ENCODE measurements at regions not wholly inside any gene's neighbourhood (a gene's known extent, or its start where the extent isn't known, plus 50 kb on each side); places are given as distances from the start of the nearest gene placed in this dataset.
"Not testable (repeated sequence)": the region's sequence is repeated elsewhere in the genome, so short reads cannot be mapped to it uniquely, and the experiment has no call there.

DNA sequence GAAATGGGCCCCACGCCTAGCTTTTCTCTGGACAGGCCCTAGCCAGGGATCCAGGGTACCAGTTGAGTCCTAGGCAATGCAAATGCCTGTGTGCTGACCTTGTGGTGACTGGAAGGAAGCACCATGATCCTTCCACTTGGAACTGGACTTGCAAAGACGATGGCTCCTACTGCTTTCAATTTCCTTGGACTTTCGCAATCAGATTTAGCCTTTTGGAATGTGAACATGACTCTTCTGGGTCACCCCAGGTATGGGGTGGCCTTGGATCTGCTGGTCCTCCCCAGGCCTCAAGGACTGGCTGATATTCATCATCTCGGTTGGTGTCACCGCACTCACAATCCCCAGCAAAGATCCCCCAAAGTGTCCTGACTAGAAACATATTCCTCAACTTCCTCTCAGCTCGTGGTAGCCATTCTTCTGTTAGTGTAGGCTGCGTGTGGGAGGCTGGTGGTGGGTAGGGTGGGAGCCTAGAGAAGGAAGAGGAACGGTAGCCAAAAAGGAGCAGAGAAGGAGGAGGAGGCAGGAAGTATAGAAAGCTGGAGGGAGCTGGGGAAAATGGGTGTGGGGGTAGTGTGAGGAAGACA, 130.5 kb downstream of the PPIAL4G start:
- H3K27ac ChIP-seq (replicated peaks in 1 of 4) = no peak overlapping the region
- H3K9me3 ChIP-seq = no peaks in the 10 kb centered on the region
- TF ChIP-seq EP300 (IDR thresholded peaks at IDR 0.05) (no peak), POLR2AphosphoS5 (IDR thresholded peaks at IDR 0.05) (no peak), POLR2A (IDR thresholded peaks at IDR 0.05; ENCODE audit: low read depth) (no peak)
- TF ChIP-seq, protein P1, sequence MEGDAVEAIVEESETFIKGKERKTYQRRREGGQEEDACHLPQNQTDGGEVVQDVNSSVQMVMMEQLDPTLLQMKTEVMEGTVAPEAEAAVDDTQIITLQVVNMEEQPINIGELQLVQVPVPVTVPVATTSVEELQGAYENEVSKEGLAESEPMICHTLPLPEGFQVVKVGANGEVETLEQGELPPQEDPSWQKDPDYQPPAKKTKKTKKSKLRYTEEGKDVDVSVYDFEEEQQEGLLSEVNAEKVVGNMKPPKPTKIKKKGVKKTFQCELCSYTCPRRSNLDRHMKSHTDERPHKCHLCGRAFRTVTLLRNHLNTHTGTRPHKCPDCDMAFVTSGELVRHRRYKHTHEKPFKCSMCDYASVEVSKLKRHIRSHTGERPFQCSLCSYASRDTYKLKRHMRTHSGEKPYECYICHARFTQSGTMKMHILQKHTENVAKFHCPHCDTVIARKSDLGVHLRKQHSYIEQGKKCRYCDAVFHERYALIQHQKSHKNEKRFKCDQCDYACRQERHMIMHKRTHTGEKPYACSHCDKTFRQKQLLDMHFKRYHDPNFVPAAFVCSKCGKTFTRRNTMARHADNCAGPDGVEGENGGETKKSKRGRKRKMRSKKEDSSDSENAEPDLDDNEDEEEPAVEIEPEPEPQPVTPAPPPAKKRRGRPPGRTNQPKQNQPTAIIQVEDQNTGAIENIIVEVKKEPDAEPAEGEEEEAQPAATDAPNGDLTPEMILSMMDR (IDR thresholded peaks at IDR 0.05) = no peak
- 71% methylated on average over 8 of the region's 8 CpGs for WGBS
- intact Hi-C loops (cut with DNase I) = no loop called here
- peaks cover 0 to 8% (median 0%) of the 10 kb centered on the region in 4 donors for H3K4me1 ChIP-seq
- no peak overlapping the region for H3K4me3 ChIP-seq
- H3K27me3 ChIP-seq = peaks cover 0 to 91% (median 23%) of the 10 kb centered on the region in 4 donors
- no peak for DNase-seq (ENCODE audit: extremely low spot score)
- H3K36me3 ChIP-seq = no peaks in the 10 kb centered on the region

DNA sequence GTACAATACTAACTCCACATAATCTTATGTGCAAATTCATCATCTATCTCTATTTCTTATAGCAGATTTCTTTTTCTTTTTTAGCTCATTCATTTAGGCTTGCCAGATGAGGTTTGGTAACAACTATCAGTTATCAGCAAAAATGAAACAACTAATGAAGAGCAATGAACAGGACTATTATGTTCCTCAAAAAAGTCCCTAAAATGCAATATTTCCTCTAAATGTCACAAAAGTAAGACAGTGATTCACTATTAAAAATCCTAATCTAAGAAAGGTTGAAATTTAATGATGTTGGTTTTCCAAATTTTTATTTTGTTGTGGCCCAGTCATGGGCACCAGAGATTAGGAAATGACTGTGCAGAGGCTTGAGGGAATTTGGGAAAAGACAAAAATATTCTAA, 135.3 kb downstream of the PPIAL4G start:
- peaks cover 0 to 62% (median 8%) of the 10 kb centered on the region in 4 donors for H3K27me3 ChIP-seq
- H3K4me1 ChIP-seq = no peaks in the 10 kb centered on the region
- H3K27ac ChIP-seq (replicated peaks in 1 of 4) = no peak overlapping the region
- intact Hi-C loops (cut with DNase I) = no loop called here
- TF ChIP-seq POLR2A (IDR thresholded peaks at IDR 0.05; ENCODE audit: low read depth) (no peak), POLR2AphosphoS5 (IDR thresholded peaks at IDR 0.05) (no peak), EP300 (IDR thresholded peaks at IDR 0.05) (no peak)
- TF ChIP-seq, protein P1 (IDR thresholded peaks at IDR 0.05) = no peak
- no peak for DNase-seq (ENCODE audit: extremely low spot score)
- no peaks in the 10 kb centered on the region for H3K9me3 ChIP-seq
- H3K36me3 ChIP-seq = no peaks in the 10 kb centered on the region
- no peak overlapping the region for H3K4me3 ChIP-seq

DNA sequence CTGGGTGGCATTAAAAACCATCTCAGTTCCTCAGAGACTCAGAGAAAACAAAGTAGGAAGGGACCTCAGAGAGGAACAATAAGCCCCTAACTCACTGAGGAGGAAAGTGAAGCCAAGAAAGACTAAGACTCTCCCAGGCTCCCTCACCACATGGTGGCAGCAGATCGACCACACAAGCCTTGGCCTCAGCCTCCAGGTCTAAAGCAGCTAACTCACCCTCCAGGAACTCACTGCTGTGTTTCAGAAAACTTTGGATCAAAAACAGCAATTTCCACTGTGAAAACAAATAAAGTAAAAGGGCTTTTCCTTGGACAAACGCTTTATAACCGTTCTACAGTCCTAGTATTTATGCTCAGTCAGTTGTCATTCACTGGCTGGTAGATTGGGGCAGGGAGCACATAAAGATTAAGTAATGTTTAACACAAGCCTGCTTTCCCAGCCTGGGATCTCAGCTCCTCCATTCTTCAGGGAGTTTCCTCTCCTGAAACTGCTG, 137.4 kb downstream of the PPIAL4G start:
- 8% methylated on average over 3 of the region's 3 CpGs for WGBS
- not testable (repeated sequence) for H3K4me1 ChIP-seq; DNase-seq (ENCODE audit: extremely low spot score)

DNA sequence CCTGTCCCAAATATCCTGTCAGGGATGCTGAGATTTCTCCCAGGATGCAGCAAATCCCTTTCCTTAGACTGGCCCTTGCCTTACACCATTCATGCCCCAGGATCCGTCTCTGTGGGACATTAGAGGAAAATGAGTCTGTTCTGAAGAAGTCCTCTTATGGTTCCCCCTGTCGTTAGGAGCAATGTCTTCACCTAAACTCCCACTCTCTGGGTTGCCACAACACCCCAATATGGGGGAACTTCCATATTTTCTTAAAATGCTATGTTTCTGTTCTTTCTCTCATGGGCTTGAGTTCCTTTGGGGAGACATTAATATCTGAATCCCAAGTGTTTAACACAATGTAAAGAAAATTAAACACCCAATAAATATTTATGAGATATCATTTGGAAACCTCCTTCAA, 138.5 kb downstream of the PPIAL4G start:
- DNase-seq (ENCODE audit: extremely low spot score); H3K4me1 ChIP-seq; H3K4me3 ChIP-seq; H3K27ac ChIP-seq (replicated peaks in 1 of 4); H3K9me3 ChIP-seq; H3K36me3 ChIP-seq; intact Hi-C loops (cut with DNase I): not testable (repeated sequence)
- peaks cover 0 to 34% (median 0%) of the 10 kb centered on the region in 4 donors for H3K27me3 ChIP-seq
- WGBS = 60% methylated on average over 2 of the region's 2 CpGs

More for the DNA sequence above, 137.4 kb downstream of the PPIAL4G start:
- TF ChIP-seq, protein P1 (IDR thresholded peaks at IDR 0.05) = peak; percentile 25 to 37 (median 32)
- intact Hi-C loops (cut with DNase I); H3K27ac ChIP-seq (replicated peaks in 1 of 4); H3K9me3 ChIP-seq; H3K36me3 ChIP-seq; H3K4me3 ChIP-seq: not testable (repeated sequence)
- peaks cover 0 to 41% (median 1%) of the 10 kb centered on the region in 4 donors for H3K27me3 ChIP-seq

DNA sequence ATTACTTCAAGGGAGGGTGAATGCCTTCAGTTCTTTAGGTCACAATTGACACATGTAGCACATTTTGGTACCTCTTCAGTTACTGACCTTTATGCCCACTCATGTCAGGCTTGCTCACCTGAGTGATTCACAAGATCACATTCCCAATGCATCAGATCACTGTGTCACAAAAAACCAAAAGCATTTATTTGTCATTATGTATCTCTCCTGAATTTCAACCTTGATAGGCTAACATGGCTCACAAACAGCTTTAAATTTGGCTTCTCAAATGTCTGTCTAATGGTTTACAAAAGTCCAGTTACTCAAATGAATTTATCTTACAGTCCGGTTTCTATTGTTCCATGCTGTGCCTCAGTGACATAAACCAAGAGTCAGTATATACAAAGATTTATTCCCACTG, 141.4 kb downstream of the PPIAL4G start:
- not testable (repeated sequence) for H3K4me3 ChIP-seq; DNase-seq (ENCODE audit: extremely low spot score)

DNA sequence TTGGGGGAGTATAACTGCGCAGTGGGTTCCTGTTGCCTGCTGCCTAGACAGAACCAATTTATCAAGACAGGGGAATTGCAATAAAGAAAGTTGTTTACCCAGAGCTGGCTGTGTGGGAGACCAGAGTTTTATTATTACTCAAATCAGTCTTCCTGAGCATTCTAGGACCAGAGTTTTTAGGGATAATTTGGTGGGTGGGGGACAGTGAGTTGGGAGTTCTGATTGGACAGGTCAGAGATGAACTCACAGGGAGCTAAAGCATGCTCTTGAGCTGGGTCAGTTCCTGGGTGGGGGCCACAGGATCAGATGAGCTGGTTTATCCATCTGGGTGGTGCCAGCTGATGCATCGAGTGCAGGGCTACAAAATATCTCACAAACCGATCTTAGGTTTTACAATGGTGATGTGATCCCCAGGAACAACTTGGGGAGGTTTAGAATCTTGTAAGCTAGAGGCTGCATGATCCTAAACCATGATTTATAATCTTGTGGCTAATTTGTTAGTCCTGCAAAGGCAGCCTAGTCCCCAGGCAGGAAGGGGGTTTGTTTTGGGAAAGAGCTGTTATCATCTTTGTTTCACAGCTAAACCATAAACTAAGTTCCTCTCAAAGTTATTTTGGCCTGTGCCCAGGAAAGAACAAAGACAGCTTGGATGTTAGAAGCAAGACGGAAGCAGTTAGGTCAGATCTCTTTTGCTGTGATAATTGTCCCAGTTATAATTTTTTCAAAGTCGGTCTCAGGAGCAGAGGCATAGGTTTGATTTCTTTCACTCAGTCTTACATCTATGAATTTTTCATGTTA, 146.8 kb downstream of the PPIAL4G start:
- H3K27ac ChIP-seq (replicated peaks in 1 of 4) = peak overlapping the region in 1 of 4 donors; percentile 3
- H3K36me3 ChIP-seq; H3K4me3 ChIP-seq; H3K9me3 ChIP-seq; DNase-seq (ENCODE audit: extremely low spot score); intact Hi-C loops (cut with DNase I): not testable (repeated sequence)
- WGBS = 65% methylated on average over 5 of the region's 5 CpGs
- H3K27me3 ChIP-seq = peaks cover 0 to 50% (median 2%) of the 10 kb centered on the region in 4 donors
- H3K4me1 ChIP-seq = peaks cover 12 to 21% (median 18%) of the 10 kb centered on the region in 4 donors

More for the DNA sequence above, 141.4 kb downstream of the PPIAL4G start:
- intact Hi-C loops (cut with DNase I); H3K36me3 ChIP-seq; H3K9me3 ChIP-seq; H3K27ac ChIP-seq (replicated peaks in 1 of 4); H3K4me1 ChIP-seq: not testable (repeated sequence)
- H3K27me3 ChIP-seq = peaks cover 0 to 18% (median 0%) of the 10 kb centered on the region in 4 donors
- 89% methylated on average over 1 of the region's 1 CpG for WGBS

Measured in esophagus muscularis mucosa (tissue), 4 donors.